ENCODE measurements at regions not wholly inside any gene's neighbourhood (a gene's known extent, or its start where the extent isn't known, plus 50 kb on each side); places are given as distances from the start of the nearest gene placed in this dataset.
A peak's percentile ranks its signal among the peaks of the same experiment; 100 is the strongest.

GRCh38 chr3:102104033-102104432, 254.7 kb downstream of the NFKBIZ start:
- H4K20me1 ChIP-seq (ENCODE audit: insufficient read depth, low read length, poor library complexity, severe bottlenecking): no peaks in the 10 kb centered on the region
- no peak overlapping the region for H3K9ac ChIP-seq (ENCODE audit: low read depth, low read length, poor library complexity, severe bottlenecking)
- no peak for TF ChIP-seq EZH2phosphoT487 (IDR thresholded peaks at IDR 0.05; ENCODE audit: borderline replicate concordance)
- no peak for TF ChIP-seq CTCF (conservative IDR thresholded peaks at IDR 0.05; ENCODE audit: low read length)
- H3F3A ChIP-seq (ENCODE audit: low read depth): 0 out of 2 replicates have a peak, but pooled peaks cover 5% of the 10 kb centered on the region
- no peak overlapping the region for H3K4me2 ChIP-seq (ENCODE audit: low read depth, low read length, poor library complexity, severe bottlenecking)
- no peaks in the 10 kb centered on the region for H3K36me3 ChIP-seq (ENCODE audit: insufficient read depth, low read length)
- H3K9me2 ChIP-seq (replicated peaks; ENCODE audit: low read depth, low read length): no peaks in the 10 kb centered on the region
- no peak overlapping the region for H3K4me3 ChIP-seq (ENCODE audit: low read length, poor library complexity, severe bottlenecking)
- H3K79me2 ChIP-seq (ENCODE audit: insufficient read depth, low read length): no peaks in the 10 kb centered on the region
- H3K27me3 ChIP-seq (ENCODE audit: insufficient read depth, low read length, poor library complexity, severe bottlenecking): no peaks in the 10 kb centered on the region
- no peak overlapping the region for H2AFZ ChIP-seq (ENCODE audit: low read length)
- H3K9me3 ChIP-seq (ENCODE audit: insufficient read depth, low read depth, low read length): peaks cover 11% of the 10 kb centered on the region; the same call in 1 of the 2 replicates
- peaks cover 23% of the 10 kb centered on the region for H3K4me1 ChIP-seq (ENCODE audit: insufficient read depth, low read length, poor library complexity, severe bottlenecking)

- TF ChIP-seq CTCF (conservative IDR thresholded peaks at IDR 0.05; ENCODE audit: low read length) (no peak), EZH2phosphoT487 (IDR thresholded peaks at IDR 0.05; ENCODE audit: borderline replicate concordance) (no peak)
- Histone ChIP-seq H3F3A (ENCODE audit: low read depth) (0 out of 2 replicates have a peak, but pooled peaks cover 5% of the 10 kb centered on the region), H3K4me2 (ENCODE audit: low read depth, low read length, poor library complexity, severe bottlenecking) (no peak overlapping the region), H3K4me1 (ENCODE audit: insufficient read depth, low read length, poor library complexity, severe bottlenecking) (peaks cover 23% of the 10 kb centered on the region), H3K9me2 (replicated peaks; ENCODE audit: low read depth, low read length) (no peaks in the 10 kb centered on the region), H3K27me3 (ENCODE audit: insufficient read depth, low read length, poor library complexity, severe bottlenecking) (no peaks in the 10 kb centered on the region), H2AFZ (ENCODE audit: low read length) (no peak overlapping the region), H3K4me3 (ENCODE audit: low read length, poor library complexity, severe bottlenecking) (no peak overlapping the region), H3K36me3 (ENCODE audit: insufficient read depth, low read length) (no peaks in the 10 kb centered on the region), H3K79me2 (ENCODE audit: insufficient read depth, low read length) (no peaks in the 10 kb centered on the region), H3K9ac (ENCODE audit: low read depth, low read length, poor library complexity, severe bottlenecking) (no peak overlapping the region), H3K9me3 (ENCODE audit: insufficient read depth, low read depth, low read length) (peaks cover 11% of the 10 kb centered on the region; the same call in 1 of the 2 replicates), H4K20me1 (ENCODE audit: insufficient read depth, low read length, poor library complexity, severe bottlenecking) (no peaks in the 10 kb centered on the region)
Measured at GRCh38 chr3:102105193-102105592, 255.9 kb downstream of the NFKBIZ start.

- H3K9me2 ChIP-seq (replicated peaks; ENCODE audit: low read depth, low read length): no peaks in the 10 kb centered on the region
- H2AFZ ChIP-seq (ENCODE audit: low read length): no peak overlapping the region
- H3K9me3 ChIP-seq (ENCODE audit: insufficient read depth, low read depth, low read length): peaks cover 11% of the 10 kb centered on the region; the same call in 1 of the 2 replicates
- H3K4me2 ChIP-seq (ENCODE audit: low read depth, low read length, poor library complexity, severe bottlenecking): peak overlapping the region; percentile 41
- H3K9ac ChIP-seq (ENCODE audit: low read depth, low read length, poor library complexity, severe bottlenecking): no peak overlapping the region
- no peaks in the 10 kb centered on the region for H3K27me3 ChIP-seq (ENCODE audit: insufficient read depth, low read length, poor library complexity, severe bottlenecking)
- H4K20me1 ChIP-seq (ENCODE audit: insufficient read depth, low read length, poor library complexity, severe bottlenecking): no peaks in the 10 kb centered on the region
- no peaks in the 10 kb centered on the region for H3K36me3 ChIP-seq (ENCODE audit: insufficient read depth, low read length)
- 0 out of 2 replicates have a peak, but pooled peaks cover 5% of the 10 kb centered on the region for H3F3A ChIP-seq (ENCODE audit: low read depth)
- no peaks in the 10 kb centered on the region for H3K79me2 ChIP-seq (ENCODE audit: insufficient read depth, low read length)
- TF ChIP-seq EZH2phosphoT487 (IDR thresholded peaks at IDR 0.05; ENCODE audit: borderline replicate concordance): no peak
- TF ChIP-seq CTCF (conservative IDR thresholded peaks at IDR 0.05; ENCODE audit: low read length): no peak
- H3K4me3 ChIP-seq (ENCODE audit: low read length, poor library complexity, severe bottlenecking): peak overlapping the region; percentile 25
- H3K4me1 ChIP-seq (ENCODE audit: insufficient read depth, low read length, poor library complexity, severe bottlenecking): peaks cover 23% of the 10 kb centered on the region
Measured at GRCh38 chr3:102106416-102107097, 257.2 kb downstream of the NFKBIZ start.

Measured in Loucy (cell line).